Activated T-cell treated with anti-CD3 and anti-CD28 coated beads, Interleukin-2, amount 50 U/mL, for 72 hours (primary cell): ENCODE measurements at regions not wholly inside any gene's neighbourhood (a gene's known extent, or its start where the extent isn't known, plus 50 kb on each side); places are given as distances from the start of the nearest gene placed in this dataset.
A peak's percentile ranks its signal among the peaks of the same experiment; 100 is the strongest.
"Not testable (repeated sequence)": the region's sequence is repeated elsewhere in the genome, so short reads cannot be mapped to it uniquely, and the experiment has no call there.

Experiments
- ATAC-seq, 2 donors: fragments of 150-1000 bp; cut with Tn5 transposase; replicated peaks in 1 of 2; 2 replicates each; pipeline ENCODE4 v1.10.0; 2021; ENCODE audit warnings: moderate library complexity in 2 of 2, mild to moderate bottlenecking in 1 of 2
- DNase-seq, 2 donors: peaks; one replicate each; pipeline ENCODE4 v3.0.0; 2021 to 2022; ENCODE audit warnings: mixed read lengths in 1 of 2
- H3K27ac Mint-ChIP-seq: one replicate; pipeline ENCODE4 v1.8.0; 2022; ENCODE audit warnings: mild to moderate bottlenecking, moderate library complexity, mixed read lengths
- H3K27me3 Mint-ChIP-seq: one replicate; pipeline ENCODE4 v1.8.0; 2022; ENCODE audit warnings: low read depth, mixed read lengths
- H3K36me3 Mint-ChIP-seq, 2 donors: one replicate each; pipeline ENCODE4 v1.8.0; 2022; ENCODE audit warnings: mixed read lengths in 2 of 2, mild to moderate bottlenecking in 1 of 2; ENCODE audit not compliant: insufficient read depth in 2 of 2
- H3K4me1 Mint-ChIP-seq: one replicate; pipeline ENCODE4 v1.8.0; 2022; ENCODE audit warnings: low read depth, mixed read lengths
- H3K4me3 Mint-ChIP-seq, 2 donors: one replicate each; pipeline ENCODE4 v1.8.0; 2022; ENCODE audit warnings: mild to moderate bottlenecking in 2 of 2, mixed read lengths in 2 of 2, moderate library complexity in 2 of 2
- H3K9me3 Mint-ChIP-seq, 2 donors: one replicate each; pipeline ENCODE4 v1.8.0; 2022; ENCODE audit warnings: mixed read lengths in 2 of 2

DNA sequence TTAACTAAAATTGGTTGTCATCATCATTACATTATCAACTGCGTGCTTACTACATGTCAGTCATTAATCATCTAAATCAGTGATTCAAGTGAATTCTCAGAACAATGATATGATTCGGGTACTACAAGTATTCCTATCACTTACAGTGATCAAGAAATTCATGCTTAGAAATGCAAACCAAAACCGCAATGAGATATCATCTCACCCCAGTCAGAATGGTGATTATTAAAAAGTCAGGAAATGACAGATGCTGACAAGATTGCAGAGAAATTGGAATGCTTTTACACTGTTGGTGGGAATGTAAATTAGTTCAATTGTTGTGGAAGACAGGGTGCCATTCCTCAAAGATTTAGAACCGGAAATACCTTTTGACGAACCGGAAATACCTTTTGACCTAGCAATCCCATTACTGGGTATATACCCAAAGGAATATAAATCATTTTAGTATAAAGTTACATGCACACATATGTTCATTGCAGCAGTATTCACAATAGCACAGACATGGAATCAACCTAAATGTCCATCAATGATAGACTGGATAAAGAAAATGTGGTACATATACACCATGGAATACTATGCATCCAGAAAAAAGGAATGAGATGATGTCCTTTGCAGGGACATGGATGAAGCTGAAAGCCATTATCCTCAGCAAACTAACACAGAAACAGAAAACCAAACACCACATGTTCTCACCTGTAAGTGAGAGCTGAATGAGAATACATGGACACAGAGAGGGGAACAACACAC is 124.4 kb downstream of the KCNJ2 start:
- not testable (repeated sequence) for DNase-seq, H3K27me3 Mint-ChIP-seq, H3K4me3 Mint-ChIP-seq, H3K36me3 Mint-ChIP-seq, H3K9me3 Mint-ChIP-seq, H3K27ac Mint-ChIP-seq, H3K4me1 Mint-ChIP-seq, ATAC-seq

DNA sequence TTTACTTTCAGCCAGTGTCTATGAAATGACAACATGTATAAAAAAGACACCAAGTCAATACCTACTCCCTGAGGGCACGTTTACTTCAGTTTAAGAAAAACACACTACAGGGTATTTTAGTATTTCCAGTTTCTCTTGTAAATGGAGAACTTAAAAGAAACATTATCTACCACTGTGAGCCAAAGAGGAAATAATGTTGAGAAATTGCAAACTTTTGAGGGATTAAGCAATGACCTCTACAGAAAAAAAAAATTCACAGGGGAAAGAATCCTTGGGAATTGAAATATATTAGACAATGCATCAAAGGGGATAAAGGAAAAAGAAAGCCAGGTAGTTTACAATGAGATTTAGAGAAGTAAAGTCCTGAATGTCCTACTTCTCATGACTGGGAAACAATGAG is 126.0 kb downstream of the KCNJ2 start:
- ATAC-seq (no peak), DNase-seq (no peak)
- H3K4me1 Mint-ChIP-seq, result peaks cover 5% of the 10 kb centered on the region
- no peaks in the 10 kb centered on the region for H3K27me3 Mint-ChIP-seq
- H3K4me3 Mint-ChIP-seq, result no peak overlapping the region
- peaks cover 6 to 14% of the 10 kb centered on the region in 2 donors for H3K9me3 Mint-ChIP-seq
- H3K36me3 Mint-ChIP-seq, result peaks cover 0 to 5% of the 10 kb centered on the region in 2 donors
- H3K27ac Mint-ChIP-seq, result no peak overlapping the region

DNA sequence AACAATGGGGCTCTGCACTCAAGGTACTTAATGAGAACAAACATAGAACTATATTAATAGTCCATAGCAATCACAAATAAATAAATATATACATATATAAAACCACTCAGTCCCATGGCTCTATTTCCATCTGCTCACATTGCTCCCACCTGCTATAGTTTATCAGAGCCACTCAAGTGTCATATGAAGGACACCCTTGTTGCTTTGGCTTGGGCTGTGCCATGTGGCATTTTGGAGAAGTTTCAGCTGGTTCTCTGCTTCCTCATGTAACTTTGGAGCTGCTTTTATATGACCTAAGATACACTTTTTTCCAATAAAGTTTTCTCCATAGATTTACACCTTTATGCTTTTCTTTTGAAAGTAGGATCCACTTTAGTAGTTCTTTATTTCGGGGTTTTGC is 126.4 kb downstream of the KCNJ2 start:
- peaks cover 0 to 7% of the 10 kb centered on the region in 2 donors for H3K36me3 Mint-ChIP-seq
- peaks cover 5% of the 10 kb centered on the region for H3K4me1 Mint-ChIP-seq
- no peak for DNase-seq
- ATAC-seq, result no peak
- H3K27ac Mint-ChIP-seq, result no peak overlapping the region
- H3K27me3 Mint-ChIP-seq, result no peaks in the 10 kb centered on the region
- H3K9me3 Mint-ChIP-seq, result peaks cover 8 to 15% of the 10 kb centered on the region in 2 donors
- no peak overlapping the region for H3K4me3 Mint-ChIP-seq

DNA sequence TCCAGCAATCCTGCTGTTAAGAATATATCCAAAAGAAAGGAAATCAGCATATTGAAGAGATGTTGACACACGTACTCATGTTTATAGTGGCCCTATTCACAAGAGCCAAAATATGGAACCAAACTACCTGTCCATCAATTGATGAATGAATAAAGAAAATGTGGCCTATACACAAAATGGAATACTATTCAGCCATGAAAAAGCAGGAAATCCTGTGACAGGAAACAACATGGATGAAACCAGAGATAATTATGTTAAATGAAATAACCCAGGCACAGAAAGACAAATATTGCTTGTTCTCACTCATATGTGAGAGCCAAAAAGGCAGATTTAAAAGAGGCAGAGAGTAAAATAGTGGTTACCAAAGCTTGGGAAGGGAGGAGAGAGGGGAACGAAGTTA is 127.1 kb downstream of the KCNJ2 start:
- H3K9me3 Mint-ChIP-seq, result peaks cover 8 to 16% of the 10 kb centered on the region in 2 donors
- peaks cover 0 to 7% of the 10 kb centered on the region in 2 donors for H3K36me3 Mint-ChIP-seq
- no peak overlapping the region for H3K27ac Mint-ChIP-seq
- no peak for DNase-seq
- H3K27me3 Mint-ChIP-seq, result no peaks in the 10 kb centered on the region
- H3K4me1 Mint-ChIP-seq, result peaks cover 5% of the 10 kb centered on the region
- no peak overlapping the region for H3K4me3 Mint-ChIP-seq
- no peak for ATAC-seq

DNA sequence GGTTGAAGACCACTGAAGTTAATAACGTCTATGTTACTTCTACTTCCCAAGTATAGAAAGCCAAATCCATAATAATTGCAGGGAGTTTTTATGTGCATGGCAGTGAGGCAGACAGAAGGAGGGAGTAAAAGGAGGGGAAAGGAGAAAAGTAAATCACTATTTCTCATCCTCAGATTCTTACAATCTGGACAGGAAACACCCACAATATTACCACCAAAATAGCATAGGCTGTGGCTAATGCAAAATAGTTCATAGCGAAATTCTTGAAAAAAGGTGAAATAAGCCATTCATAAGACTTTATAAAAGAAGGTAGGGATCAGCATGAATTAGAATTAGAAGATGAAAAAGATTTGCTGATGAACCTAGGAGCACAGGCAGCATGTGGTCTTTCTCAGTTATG is 128.1 kb downstream of the KCNJ2 start:
- no peak overlapping the region for H3K27ac Mint-ChIP-seq
- H3K27me3 Mint-ChIP-seq, result no peaks in the 10 kb centered on the region
- peaks cover 5% of the 10 kb centered on the region for H3K4me1 Mint-ChIP-seq
- ATAC-seq (no peak), DNase-seq (no peak)
- peaks cover 8 to 14% of the 10 kb centered on the region in 2 donors for H3K9me3 Mint-ChIP-seq
- peaks cover 0 to 7% of the 10 kb centered on the region in 2 donors for H3K36me3 Mint-ChIP-seq
- no peak overlapping the region for H3K4me3 Mint-ChIP-seq

DNA sequence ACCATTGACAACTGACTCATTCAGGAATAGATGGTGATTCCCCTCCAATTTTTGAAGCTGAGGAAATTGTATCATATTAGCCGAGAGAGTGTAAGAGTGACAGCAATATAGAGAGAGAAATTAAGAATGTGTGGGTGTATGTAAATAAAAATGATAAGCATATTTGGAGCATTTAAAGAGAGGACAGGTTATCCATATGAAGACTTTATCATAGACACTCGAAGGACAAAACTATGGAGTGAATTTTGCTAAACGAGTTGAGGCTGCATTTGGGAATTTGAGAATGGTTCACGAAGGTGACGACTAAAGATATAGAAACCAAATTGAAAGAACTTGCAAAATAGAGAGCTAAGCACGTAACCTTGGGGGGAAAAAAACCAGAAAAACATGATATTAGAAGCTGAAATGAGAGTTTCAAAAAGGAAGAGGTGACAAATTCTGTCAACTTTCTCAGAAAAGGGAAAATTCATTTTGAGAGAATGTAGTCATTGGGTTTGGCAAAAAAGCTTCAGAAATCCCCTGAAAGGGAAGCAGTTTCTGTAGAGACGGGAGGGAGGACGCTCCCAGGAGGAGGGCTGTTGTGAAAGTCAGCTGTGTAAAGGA is 129.7 kb downstream of the KCNJ2 start:
- no peaks in the 10 kb centered on the region for H3K27me3 Mint-ChIP-seq
- peak overlapping the region; percentile 2 to 66 for H3K4me3 Mint-ChIP-seq
- H3K27ac Mint-ChIP-seq, result no peak overlapping the region
- ATAC-seq, result peak; percentile 37 to 66
- no peak for DNase-seq
- peaks cover 5% of the 10 kb centered on the region for H3K4me1 Mint-ChIP-seq
- H3K36me3 Mint-ChIP-seq, result peaks cover 0 to 7% of the 10 kb centered on the region in 2 donors
- peaks cover 8 to 14% of the 10 kb centered on the region in 2 donors for H3K9me3 Mint-ChIP-seq

DNA sequence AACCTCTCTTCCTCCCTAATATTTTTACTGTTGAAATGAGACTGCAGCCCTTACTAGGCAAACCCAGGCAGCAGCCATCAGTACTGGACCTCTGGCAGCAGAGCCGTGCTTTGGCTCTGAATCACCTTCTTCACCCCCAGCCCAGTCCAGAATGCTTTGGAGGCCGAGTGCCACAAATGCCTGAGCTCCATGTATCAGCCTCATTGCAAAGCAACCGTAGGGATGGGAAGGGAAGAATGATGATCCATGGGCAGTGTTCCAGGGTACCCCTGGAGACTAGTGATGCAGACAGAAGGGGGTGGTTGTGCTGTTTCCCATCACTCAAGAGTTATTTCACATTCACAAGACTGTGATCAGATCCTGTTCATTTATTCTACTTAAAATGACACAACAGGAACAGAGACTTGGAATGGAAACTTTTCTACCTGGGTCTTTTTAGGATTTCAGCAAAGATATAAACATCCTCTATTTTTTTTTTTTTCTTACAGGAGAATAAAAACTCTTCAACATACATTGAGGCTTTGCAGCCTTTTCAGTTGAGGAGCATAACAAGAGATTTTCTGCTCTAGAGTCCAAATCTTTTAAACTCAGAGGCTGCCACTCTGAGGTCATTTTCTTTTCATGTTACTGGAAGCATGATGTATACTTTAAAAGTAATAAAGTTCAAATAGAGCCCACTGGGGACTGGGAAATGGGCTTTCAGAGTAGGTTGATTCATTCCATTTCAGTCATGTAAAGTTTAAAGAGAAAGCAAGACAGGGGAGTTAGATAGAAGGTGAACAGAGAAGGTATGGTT is 138.3 kb downstream of the KCNJ2 start:
- H3K27ac Mint-ChIP-seq, result no peak overlapping the region
- no peaks in the 10 kb centered on the region for H3K36me3 Mint-ChIP-seq
- H3K9me3 Mint-ChIP-seq, result no peaks in the 10 kb centered on the region
- ATAC-seq (no peak), DNase-seq (no peak)
- H3K4me3 Mint-ChIP-seq, result no peak overlapping the region
- peaks cover 5% of the 10 kb centered on the region for H3K27me3 Mint-ChIP-seq
- H3K4me1 Mint-ChIP-seq, result no peaks in the 10 kb centered on the region

DNA sequence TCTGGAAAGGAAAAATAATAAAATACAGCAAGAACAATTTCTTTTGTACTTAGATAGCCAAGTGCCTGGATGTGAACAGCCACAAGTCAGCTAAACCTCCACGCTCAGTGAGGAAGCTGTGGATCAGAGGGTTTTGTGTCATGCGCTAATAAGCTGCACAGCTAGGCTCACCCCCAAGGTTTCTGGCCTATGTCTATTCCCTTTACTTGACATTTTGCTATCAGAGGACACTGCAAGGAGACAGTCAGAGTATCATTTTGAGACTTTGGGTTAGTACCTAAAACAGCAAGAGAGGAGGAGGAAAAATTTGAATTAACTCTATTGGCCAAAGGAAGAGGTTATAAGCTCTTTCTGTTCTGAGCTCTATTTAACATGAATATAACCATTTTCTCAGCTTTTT is 139.3 kb downstream of the KCNJ2 start:
- ATAC-seq, result no peak
- H3K36me3 Mint-ChIP-seq, result no peaks in the 10 kb centered on the region
- H3K9me3 Mint-ChIP-seq, result no peaks in the 10 kb centered on the region
- peaks cover 5% of the 10 kb centered on the region for H3K27me3 Mint-ChIP-seq
- H3K4me1 Mint-ChIP-seq, result no peaks in the 10 kb centered on the region
- no peak overlapping the region for H3K4me3 Mint-ChIP-seq
- no peak for DNase-seq
- H3K27ac Mint-ChIP-seq, result no peak overlapping the region

DNA sequence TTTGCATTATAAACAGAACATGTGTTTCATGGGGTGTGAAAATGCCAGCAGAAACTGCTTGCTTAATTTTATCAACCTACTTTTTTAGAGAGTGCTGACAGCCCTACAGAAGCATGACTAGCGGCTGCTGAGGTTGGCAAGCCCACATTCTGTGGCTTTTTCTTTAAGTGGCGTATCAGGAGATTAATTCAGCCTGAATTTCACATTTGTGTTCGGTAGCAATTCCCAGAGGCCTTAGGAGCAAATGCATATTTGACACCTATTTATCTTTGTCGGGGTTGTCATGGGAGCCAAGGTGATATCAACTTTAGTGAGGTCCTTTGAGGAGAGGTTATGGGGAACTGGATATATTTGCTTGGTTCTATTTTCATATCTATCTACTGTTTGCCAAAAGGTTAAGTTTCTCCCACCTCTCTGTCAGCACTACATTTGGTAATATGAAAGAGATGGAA is 140.9 kb downstream of the KCNJ2 start:
- no peak for ATAC-seq

DNA sequence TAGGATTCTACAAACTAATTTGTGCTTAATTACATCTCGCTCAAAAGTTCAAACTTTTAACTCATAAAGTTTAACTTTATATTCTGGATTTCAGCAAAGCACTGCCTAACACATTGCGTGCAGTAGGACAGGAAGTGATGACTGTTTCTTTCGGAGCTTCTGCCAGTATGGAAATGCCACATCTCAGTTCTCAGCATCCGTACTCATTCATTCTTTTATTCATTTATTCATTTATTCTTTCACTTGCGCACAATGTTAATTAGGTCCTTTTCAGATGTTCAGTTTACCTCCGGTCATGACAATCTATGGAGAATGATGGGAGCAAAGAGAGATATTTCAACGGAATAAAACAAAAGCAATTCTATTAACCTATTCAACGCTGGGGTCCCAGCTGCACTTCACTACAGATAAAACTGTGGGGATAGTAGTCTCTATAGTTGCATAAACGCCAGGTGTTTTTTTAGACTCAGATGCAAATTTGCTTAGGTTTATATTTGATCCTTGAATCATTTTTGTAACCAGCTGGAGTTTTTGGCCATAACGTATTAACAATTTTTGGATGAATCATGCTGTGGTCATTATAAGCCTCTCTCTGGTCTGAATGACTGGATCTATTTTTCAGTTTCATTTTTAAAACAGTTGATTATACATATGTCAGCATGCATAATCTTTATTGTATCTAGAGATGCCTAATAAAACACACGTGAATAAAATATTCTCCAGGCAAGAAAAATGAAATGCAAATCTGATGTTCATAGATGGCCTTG is 143.9 kb downstream of the KCNJ2 start:
- H3K4me1 Mint-ChIP-seq, result no peaks in the 10 kb centered on the region
- ATAC-seq (no peak), DNase-seq (no peak)
- no peaks in the 10 kb centered on the region for H3K27me3 Mint-ChIP-seq
- no peaks in the 10 kb centered on the region for H3K36me3 Mint-ChIP-seq
- H3K9me3 Mint-ChIP-seq, result no peaks in the 10 kb centered on the region
- H3K4me3 Mint-ChIP-seq, result no peak overlapping the region
- H3K27ac Mint-ChIP-seq, result no peak overlapping the region

More for the DNA sequence above, 140.9 kb downstream of the KCNJ2 start:
- DNase-seq, result no peak
- Mint-ChIP-seq H3K9me3 (no peaks in the 10 kb centered on the region), H3K27me3 (no peaks in the 10 kb centered on the region), H3K4me1 (no peaks in the 10 kb centered on the region), H3K4me3 (no peak overlapping the region), H3K36me3 (no peaks in the 10 kb centered on the region), H3K27ac (no peak overlapping the region)

DNA sequence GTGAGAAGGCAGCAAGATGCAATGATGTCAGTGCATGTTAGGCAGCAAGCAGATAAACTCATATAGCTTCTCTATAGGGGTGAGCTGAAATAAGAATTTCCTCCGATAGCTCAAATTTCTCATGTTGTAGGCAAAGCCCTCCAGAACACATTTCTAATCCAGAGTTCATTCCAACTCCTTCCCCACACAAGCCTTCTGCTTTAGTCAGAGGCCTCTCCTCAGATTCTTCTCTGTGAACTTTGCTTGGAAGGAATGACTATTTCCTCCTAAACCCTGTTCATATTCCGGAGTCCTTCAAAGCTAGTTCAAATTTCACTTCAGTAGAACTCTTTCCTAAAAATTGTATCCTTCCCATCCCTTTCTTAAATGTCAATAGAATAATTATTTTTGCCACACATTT is 144.8 kb downstream of the KCNJ2 start:
- Mint-ChIP-seq H3K36me3 (no peaks in the 10 kb centered on the region), H3K27ac (no peak overlapping the region), H3K4me3 (no peak overlapping the region), H3K4me1 (no peaks in the 10 kb centered on the region), H3K9me3 (peaks cover 2 to 3% of the 10 kb centered on the region in 2 donors), H3K27me3 (no peaks in the 10 kb centered on the region)
- ATAC-seq (no peak), DNase-seq (no peak)

DNA sequence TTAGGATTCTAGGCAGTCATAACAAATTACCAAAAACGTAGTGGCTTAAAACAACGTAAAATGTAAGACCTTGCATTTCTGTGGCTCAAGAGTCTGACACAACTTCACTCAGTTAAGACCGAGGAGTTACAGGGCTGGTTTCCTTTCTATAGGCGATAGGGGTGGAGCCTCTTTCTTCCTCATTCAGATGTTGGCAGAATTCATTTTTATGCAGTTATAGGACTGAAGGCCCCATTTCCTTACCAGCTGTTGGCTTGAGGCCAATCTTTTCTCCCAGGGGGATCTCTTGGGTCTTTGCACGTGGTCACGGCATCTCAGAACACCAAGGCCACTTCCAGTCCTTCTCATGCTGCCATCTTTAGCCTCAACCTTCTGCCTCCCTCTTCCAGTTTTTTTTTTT is 145.2 kb downstream of the KCNJ2 start:
- no peaks in the 10 kb centered on the region for H3K4me1 Mint-ChIP-seq
- no peak overlapping the region for H3K27ac Mint-ChIP-seq
- peaks cover 2 to 3% of the 10 kb centered on the region in 2 donors for H3K9me3 Mint-ChIP-seq
- ATAC-seq, result no peak
- no peak overlapping the region for H3K4me3 Mint-ChIP-seq
- H3K27me3 Mint-ChIP-seq, result no peaks in the 10 kb centered on the region
- no peak for DNase-seq
- H3K36me3 Mint-ChIP-seq, result no peaks in the 10 kb centered on the region

DNA sequence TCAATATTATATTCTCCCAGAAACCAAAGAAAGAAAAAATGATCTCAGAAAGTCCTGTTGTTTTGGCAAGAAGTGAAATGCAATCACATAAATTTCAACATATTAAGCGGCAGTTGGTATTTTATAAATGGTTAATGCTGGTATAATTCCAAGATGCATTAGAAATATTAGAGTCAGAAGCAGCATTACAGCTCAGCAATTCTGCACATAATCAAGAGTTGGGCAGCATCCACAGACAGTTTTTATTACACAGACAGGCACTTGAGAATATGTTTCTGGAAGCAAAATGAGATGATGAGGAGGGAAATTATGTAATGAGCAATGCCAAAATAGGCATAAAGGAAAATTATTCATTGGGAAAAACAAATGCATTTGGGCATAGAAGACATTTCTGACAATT is 148.1 kb downstream of the KCNJ2 start:
- no peaks in the 10 kb centered on the region for H3K4me1 Mint-ChIP-seq
- peaks cover 2 to 3% of the 10 kb centered on the region in 2 donors for H3K9me3 Mint-ChIP-seq
- H3K27me3 Mint-ChIP-seq, result no peaks in the 10 kb centered on the region
- H3K27ac Mint-ChIP-seq, result no peak overlapping the region
- DNase-seq (no peak), ATAC-seq (no peak)
- no peak overlapping the region for H3K4me3 Mint-ChIP-seq
- no peaks in the 10 kb centered on the region for H3K36me3 Mint-ChIP-seq
